ENCODE measurements at regions not wholly inside any gene's neighbourhood (a gene's known extent, or its start where the extent isn't known, plus 50 kb on each side); places are given as distances from the start of the nearest gene placed in this dataset.

DNA sequence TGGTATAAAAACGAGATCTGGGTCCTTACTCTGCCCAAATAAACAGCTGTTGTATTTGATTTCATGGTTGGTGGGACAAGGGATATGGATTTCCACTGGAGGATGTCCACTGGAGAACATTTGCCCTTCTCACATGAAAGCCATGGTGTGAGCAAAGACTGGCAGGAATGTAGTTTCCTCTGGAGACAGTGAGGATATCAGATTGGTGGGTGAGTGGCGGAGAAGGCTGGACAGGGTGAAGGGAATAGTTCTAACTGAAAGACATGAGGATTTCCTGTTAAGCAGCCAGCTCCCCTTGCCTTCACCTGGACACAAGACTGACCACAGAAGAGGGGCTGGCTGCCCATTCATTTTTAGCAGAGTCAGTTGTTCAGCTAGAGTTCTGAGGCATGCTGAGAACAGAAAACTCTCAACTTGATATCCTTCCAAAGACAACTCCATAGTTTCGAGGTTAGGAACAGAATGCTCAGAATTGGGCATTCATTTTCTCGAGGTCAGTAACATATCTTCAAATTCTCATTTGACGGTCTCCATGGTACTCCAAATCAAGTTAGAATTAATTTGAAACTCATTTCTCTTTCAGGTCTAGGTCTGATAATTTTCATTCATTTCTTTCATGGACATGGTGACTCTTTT, 365.7 kb downstream of the LRIG3 start:
- DNase-seq (ENCODE audit: low spot score): no peak
- no peak for ATAC-seq

DNA sequence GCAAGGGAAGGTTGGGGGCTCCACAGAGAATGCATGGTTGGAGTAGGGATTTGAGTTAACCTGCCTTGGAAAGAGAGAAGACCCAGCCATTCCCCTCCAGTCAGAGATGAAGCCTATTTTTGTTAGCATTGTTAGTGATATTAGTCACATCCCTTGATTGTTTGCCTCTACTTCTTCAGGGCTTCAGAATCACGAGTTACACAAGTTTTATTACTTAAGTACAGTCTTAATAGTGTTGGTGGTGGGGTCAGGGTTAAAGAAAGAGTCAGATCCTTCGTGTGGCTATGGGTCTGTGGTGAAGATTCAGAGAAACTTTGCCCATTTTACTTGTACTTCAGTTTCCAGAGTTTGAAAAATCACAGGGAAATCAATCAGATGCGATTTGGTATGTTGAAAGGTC, 363.1 kb downstream of the LRIG3 start:
- no peak for DNase-seq (ENCODE audit: low spot score)
- ATAC-seq: no peak

DNA sequence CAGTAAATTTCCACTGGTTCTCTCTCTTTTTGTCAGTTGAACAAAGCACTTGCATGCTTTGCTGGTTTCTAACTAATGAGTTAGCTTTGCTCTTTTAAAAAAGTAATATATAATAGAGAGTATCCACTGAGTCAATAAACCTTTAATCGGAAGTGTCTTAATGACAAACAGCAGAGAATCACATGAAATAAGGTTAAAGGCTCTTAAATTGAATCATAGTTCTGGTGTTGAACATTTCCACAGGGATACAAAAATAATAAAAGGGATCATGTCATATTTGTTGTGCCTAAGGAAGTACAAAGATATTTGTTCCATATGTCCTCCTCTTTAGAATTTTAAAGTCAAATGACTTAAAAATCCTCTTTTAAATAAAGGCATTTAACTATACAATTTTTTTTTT, 362.6 kb downstream of the LRIG3 start:
- DNase-seq (ENCODE audit: low spot score) (no peak), ATAC-seq (no peak)

DNA sequence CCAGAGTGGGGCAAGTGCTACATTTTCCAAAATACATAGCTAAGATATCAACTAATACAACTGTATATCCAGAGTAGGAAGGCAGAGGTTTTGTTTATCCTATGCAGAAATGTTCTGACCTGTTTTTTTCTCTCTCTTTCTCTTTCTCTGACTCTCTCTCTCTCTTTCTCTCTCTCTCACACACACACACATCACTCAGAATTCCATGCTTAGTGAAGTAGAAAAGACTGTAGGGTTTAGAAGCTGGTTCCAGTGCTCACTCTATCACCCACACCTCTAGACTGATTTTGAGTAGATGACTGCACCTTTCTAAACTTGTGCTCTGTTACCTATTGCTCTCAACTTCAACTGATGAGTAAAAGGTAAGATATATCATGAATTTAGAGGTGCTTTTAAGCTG, 356.7 kb downstream of the LRIG3 start:
- ATAC-seq (no peak), DNase-seq (ENCODE audit: low spot score) (no peak)

DNA sequence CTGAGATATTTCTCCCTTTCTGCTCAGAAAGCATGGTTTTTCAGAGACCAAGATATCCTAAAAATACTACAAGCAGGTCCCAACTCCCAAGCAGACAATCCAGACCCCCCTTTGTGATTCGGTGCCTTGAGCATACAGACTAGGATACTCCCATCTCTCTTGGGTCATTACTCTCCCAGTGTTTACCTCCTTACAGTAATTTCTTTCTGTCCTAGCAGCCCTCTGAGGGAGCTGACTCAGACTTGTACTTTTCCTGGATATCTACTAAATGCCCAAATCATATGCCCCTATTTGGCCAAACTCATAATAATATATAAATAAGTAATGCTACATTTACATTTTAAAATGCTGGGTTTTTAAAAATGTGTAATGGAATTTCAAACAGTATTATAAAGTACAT, 355.6 kb downstream of the LRIG3 start:
- ATAC-seq (no peak), DNase-seq (ENCODE audit: low spot score) (no peak)

DNA sequence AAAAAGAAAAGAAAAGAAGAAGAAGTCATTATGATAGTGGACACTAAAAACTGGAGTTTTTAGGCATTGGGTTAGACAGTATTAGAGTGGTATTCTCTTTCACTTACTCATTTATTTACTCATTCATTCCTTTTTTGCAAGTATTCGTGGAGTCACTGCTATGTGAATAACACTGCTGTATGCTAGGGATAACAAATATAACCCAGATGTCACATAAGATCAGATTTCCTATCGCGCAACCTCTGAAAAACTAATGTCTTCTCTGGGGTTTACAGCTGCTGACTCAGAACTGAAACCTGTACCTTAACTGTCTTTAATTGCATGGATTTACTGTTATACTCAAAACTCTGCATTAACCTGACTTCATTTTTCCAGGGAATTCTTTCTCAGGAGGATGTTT, 353.7 kb downstream of the LRIG3 start:
- ATAC-seq (no peak), DNase-seq (ENCODE audit: low spot score) (no peak)

DNA sequence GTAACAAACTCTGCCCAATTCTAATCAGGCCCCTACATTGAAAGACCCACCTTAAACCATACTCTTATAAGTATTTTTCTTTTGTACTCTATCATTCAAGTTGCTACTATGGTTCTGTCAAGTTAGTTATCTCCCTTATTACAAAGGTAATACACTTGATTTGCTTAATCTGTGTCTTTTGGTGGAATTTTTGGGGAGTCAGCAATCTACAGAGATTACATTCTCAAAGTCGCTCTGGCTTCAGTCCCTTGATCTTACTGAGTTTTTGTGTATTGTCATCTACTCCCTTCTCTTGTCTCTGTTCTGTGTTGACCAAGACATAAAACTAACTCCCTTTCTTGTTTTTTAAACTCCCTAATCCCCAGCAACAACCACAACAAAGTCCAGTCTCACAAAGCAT, 353.1 kb downstream of the LRIG3 start:
- DNase-seq (ENCODE audit: low spot score) (no peak), ATAC-seq (no peak)

DNA sequence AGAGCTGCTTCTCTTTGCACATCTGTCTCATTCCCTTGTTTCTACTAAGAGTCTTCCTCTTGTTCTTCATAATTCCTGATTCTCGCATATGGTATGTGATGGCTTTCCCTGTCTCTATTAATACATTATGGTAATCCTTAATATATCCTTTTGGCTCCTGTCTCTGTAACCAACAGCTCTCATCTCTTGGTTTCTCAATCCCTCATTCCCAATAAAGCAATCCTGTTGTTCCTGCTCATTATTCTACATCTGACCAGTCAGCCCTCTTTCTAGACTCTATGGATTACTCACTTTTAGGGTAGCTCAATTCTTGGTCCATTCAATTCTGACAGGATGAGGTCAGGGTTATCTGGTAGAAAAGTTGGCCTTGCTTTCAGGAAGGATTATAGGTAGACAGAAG, 349.9 kb downstream of the LRIG3 start:
- DNase-seq (ENCODE audit: low spot score) (no peak), ATAC-seq (no peak)

DNA sequence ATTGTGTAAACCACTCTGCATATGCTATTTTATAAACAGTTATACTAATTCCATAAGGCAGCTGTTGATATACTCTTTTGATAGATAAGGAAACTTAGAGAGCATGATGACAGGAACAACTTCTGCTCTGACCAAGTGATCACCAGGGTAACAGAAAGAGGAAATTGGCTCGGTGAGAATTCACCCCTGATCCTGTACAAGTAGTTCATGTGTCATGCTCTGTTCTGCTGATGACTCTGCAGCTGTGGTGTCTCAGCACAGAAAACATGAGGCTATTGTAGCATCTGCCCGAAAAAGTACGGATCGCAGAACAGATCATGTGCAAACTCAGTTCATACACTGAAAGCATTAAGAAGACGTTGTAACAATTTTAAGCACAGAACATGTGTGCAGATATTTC, 345.0 kb downstream of the LRIG3 start:
- no peak for DNase-seq (ENCODE audit: low spot score)
- ATAC-seq: no peak

DNA sequence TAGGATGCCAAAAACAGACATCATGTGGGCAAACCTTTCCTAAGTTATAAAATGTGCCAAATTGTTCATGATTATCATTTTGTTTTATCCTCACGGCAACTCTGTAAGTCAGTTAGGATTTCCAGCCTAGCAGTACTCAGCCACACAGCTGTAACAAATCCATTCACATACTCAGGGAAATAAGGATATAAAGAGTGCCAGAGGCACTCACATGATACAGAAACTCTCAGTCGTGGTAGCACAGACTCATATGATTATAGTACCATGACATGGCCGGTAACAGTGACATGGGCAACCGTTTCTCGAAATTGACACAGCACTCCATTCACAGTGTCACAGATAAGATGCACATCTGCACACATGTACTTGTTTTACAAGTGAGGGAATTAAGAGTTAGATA, 344.2 kb downstream of the LRIG3 start:
- DNase-seq (ENCODE audit: low spot score): no peak
- ATAC-seq: no peak

DNA sequence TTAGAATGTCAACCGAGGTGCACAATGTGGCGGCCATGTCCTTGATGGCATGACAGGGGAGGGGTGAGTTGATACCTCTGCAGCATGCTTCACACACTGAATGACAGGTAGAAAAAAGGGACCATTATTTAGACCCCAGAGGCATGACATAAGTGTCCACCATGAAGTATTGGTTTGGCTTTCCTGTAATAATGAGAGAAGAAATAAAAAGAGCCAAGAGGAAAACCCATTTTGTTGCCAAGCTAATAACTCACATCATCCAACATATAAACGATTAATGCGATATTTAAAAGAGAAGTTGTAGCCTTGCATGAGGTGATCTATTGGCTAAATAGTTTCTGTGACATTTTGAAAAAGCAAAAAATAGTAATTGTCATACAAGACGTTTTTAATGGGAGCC, 343.4 kb downstream of the LRIG3 start:
- no peak for DNase-seq (ENCODE audit: low spot score)
- no peak for ATAC-seq

DNA sequence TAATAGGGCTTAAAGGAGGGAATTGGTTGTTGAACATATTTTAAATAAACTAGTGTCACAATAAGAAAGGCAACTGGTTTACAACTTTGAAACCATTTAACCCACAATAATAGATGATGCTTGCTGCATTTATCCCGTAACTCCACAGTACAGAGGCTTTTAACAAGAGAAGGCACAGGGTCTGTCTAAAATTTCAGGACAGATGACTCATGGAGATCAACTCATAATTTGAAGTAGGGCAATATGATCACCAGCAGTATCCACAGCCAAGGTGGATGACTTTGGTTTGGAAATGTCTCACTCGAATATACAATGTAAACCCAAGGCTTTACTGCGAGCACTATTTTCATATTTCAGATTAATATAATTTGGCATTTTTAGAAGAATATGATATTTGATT, 340.2 kb downstream of the LRIG3 start:
- no peak for ATAC-seq
- no peak for DNase-seq (ENCODE audit: low spot score)

DNA sequence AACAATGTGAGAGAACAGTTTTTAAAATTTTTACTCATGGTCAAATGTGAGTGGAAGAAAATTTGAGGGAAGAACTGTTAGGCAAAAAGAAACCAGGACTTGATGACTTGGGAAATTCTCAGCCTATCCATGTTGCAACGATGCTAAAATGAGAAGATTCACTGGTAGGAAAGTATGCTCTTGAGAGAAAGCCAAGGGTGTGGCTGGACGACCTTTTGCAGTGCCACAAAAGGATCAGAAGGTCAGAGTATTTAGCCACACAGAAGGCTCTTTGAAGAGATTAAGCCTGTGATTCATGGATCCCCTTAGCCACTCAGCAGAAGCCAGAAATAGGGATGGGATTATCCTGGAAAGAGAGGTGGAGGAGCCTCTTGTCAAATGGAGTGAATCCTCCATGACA, 336.8 kb downstream of the LRIG3 start:
- no peak for ATAC-seq
- no peak for DNase-seq (ENCODE audit: low spot score)

DNA sequence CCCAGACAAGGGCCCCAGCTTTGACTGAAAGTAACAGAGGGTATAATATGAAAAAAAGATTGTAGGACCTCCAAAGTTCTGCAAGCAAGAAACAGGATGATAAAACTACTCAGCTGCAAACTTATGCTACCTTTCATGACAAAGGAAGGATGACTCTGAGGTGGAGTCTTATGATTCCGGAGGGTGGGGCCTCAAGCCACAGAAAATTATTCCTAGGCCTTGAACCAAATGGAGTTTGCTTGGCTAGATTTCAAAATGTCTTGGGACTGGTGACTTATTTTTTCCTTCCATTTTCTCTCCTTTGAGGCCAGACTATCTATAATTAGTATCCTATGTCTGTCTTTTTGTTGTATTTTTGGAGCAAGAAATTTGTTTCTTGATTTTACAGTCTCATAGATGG, 336.4 kb downstream of the LRIG3 start:
- ATAC-seq (no peak), DNase-seq (ENCODE audit: low spot score) (no peak)

DNA sequence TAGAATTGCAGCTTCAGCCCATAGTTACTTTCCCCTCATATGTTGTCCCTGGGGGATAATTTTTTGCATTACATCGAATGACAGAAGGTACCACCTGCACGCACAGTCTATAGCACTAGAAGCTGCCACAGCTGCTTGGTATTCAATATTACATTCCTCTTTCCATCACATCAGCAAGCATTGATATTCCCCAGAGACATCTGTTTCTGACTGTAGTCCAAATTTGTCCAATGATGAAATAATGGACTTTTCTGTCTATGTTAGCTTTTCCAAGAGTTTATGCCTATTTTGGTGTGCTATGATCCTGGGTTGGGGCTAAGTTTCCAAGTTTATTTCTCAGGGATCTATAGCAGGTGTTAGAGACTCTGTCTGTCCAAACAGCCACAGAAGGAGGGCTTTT, 335.4 kb downstream of the LRIG3 start:
- ATAC-seq (no peak), DNase-seq (ENCODE audit: low spot score) (no peak)

DNA sequence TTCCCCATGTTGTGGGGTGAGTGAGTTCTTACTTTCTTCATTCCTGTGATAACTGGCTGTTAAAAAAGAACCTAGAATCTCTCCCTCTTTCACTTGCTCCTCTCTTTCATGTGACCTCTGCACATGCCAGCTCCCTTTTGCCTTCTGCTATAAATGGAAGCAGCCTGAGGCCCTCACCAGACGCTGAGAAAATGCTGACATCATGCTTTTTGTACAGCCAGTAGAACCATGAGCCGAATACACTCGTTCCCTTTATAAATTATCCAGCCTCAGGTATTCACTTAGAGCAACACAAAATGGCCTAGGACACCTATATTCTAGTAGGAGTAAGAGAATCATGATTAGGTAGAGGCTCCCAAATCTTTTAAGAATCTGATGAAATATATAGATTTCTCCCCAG, 333.5 kb downstream of the LRIG3 start:
- ATAC-seq (no peak), DNase-seq (ENCODE audit: low spot score) (no peak)

DNA sequence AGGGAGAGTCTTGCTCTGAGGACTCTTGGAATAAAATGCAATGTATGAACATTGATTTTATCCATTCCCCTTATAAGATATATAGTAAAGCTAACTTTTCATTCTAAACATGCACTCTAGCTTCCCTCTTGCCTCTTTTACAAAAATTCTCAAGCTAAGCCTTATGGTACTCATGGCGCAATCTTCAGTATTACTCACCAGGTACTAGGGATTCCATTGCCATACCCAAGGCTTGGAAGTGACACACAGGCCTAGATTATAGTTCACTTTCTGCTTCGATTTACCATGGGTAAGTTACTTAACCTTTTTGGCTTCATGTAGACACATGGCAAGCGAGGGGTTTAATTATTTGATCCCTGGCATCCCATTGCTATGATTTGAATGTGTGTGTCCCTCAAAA, 331.5 kb downstream of the LRIG3 start:
- ATAC-seq (no peak), DNase-seq (ENCODE audit: low spot score) (no peak)

DNA sequence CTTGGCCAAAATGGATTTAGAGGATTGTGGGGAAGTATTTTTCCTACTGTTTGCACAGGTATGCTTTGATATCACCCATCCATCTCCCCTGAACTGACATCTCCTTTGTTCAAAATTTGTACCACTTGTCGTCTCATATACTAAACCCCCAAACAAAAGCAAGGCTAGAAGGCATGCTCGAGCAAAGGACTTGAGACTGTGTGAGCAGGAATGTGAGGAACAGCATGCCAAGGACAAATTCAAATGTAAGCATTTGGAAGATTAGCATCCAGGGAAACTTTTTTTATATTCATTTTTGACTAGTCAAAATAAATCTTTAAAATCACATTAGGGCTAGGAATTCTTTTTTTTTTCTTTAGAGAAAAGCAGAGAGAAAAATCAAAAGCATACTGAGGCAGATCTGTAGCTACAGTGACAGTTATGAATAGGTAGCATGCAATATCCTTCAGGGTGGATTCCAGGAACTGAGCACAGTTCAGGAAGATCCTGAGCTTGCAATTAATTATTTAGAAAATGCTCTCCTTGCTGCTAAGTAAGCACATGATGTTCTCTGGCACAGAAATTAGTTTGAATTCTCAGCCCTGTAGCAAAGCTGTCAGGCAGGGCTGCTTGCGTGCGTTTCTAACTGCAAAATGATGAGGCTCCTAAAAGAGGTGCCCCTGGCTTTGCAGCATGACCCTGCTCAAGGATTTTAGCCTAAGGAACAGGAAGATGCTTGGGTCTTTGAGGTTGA, 327.7 kb downstream of the LRIG3 start:
- DNase-seq (ENCODE audit: low spot score) (no peak), ATAC-seq (no peak)

DNA sequence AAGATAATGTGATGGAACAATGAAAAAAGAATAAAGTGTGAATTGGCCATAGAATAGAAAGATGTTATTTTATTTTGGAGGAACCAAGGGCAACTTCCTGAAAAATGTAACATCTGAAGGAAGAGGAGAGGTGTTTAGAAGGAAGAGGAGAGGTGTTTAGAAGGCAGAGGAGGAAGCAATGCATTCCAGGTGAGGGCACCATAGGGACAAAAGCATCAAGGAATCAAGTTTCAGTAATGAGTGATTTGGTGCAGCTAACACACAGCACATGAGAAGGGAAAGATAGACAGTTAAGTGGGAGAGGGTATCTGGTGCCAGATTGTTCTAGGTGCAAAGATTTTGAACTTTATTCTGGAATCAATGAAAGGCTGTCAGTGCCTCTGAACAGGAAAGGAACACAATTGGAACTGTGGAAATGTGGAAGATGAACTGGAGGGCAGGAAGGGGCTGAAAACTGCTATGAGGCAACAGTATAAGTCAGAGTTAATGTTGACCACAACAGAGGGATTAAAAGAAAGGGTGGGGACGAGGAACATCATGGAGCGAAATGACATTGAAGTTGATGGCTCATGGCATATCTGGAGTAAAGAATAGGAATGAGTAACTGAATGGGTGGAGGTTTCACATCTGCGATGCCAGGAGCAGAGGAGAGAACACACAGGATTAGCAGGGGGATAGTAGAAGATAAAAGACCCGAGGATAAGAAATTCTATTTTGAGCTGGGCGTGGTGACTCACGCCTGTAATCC, 326.6 kb downstream of the LRIG3 start:
- no peak for DNase-seq (ENCODE audit: low spot score)
- ATAC-seq: no peak

DNA sequence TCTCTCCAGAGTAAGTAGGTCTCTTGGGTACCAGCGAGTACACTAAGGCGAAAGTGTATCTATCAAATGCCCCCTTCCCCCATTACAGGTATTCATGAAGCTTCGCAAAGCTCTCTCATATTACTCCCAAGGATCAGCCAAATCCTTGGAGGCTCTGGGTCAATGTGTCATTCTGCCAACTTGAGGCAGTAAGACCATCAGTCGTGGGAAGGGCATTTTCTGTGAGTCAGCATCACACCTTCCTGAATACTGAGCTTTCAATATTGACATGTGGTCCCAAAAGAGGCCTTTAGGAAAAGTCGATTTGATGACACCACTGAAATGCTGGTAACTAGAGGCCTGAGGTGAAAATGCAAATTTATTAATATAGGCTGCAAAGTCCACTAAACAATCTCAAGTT, 323.9 kb downstream of the LRIG3 start:
- ATAC-seq (no peak), DNase-seq (ENCODE audit: low spot score) (no peak)

DNA sequence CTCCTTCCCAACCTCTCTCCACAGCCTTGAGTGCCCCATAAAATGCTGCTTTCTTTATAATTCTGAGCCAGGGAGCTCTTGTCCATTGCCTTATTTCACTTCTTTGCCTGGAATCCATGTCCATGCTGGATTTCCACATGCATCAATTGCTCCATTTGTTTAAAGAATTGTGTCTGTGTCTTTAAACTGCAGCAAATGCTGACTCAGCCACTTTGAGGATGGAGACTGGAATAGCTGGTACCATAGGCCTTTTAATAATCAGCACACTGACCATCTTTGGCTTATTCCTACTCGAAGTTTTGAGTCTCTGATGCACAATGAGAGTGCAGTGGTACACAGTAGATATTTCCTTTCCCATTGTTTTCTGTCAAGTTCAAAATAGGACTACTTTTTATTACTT, 318.8 kb downstream of the LRIG3 start:
- no peak for ATAC-seq
- no peak for DNase-seq (ENCODE audit: low spot score)

DNA sequence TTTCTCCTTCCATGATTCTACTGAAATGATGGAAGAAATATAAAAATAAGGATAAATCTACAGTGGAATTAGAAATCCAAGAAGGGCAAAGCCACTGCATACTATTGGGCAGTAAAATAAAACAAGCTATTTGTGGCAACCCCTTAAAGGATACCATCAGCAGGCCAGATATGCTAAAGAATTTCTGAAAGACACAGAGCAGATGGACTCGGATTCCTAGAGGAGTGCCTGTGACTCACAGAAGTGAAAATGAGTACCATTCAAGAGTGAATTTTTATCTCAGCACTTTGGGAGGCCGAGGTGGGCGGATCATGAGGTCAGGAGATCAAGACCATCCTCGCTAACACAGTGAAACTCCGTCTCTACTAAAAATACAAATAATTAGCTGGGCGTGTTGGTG, 318.1 kb downstream of the LRIG3 start:
- no peak for ATAC-seq
- no peak for DNase-seq (ENCODE audit: low spot score)

All from left lobe of liver (tissue), 2 donors.